IPS DF 19.7 (cell line): ENCODE measurements at regions not wholly inside any gene's neighbourhood (a gene's known extent, or its start where the extent isn't known, plus 50 kb on each side); places are given as distances from the start of the nearest gene placed in this dataset.

Source experiments
- DNase-seq: peaks from one replicate; pipeline ENCODE4 v3.0.0-alpha.2; 2013; ENCODE audit warnings: low read depth, low spot score

DNA sequence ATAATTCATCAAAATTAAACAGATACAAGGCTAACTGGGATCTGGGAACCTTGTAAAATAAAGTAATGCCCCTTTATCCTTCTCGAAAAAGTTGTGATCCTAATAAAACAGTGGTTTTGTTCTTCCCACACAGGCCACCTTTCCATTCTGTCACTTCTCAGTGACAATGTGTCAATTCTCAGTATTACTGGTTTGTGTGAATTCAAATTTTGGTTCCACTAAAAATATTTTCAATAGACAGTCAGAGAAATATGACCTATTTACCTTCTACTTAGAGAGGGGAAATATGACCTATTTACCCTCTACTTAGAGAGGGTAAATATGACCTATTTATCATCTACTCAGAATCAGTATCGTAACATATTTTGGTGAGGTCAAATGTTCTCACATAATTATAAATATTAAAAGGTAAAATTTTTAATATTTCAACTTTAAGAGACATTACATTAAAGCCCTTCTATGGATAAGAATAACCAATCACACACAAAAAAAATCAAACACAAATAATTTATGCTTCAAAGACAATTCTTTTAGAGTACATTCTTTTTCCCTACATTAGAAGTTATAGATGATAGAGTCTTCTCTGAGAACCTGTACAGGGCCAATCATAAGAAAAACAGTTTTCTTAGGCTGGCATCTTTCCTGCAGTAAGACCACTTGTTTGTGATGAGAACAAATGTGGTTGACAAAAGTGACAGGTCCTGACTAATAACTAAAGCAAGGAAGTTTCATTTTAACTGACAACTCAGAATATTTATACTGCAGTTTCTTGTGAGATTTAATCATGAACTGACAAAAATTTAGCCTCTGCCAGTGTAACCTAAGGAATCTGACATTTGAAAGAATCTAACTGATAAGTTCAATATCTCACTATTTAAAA, 323.3 kb downstream of the DIPK2A start:
- no peak for DNase-seq

DNA sequence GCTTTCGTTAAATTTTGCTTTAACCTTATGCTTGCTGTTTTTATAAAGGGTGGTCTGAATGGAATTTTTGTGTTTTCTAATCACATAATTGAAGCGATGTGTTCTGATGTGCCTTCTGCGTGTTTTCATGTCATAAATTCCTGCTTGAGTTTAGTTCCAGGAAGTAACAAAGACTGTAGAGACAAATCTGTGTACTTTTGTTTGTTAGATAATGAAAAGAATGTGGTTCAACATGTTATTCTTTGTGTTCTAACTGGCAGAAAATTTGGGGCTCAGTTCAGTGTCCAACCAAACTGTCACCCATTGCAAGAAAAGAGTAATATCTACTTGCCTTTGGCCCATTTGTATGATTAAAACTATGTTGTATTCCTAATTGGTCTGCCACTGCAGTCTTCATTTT, 324.0 kb downstream of the DIPK2A start:
- DNase-seq: no peak

DNA sequence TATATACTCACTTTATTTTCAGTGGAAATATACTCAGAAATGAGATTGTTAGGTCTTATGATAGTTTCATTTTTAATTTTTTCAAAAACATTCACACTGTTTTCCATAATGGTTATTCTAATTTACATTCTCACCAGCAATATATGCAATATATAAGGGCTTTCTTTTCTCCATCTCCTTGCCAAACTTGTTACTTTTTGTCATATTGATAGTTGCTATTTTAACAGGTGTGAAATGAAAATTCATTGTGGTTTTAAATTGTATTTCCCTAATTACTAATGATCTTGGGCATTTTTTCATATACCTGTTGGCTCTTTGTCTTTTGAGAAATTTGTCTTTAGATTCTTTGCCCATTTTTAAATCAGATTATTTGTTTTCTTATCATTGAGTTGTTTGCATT, 325.2 kb downstream of the DIPK2A start:
- no peak for DNase-seq

DNA sequence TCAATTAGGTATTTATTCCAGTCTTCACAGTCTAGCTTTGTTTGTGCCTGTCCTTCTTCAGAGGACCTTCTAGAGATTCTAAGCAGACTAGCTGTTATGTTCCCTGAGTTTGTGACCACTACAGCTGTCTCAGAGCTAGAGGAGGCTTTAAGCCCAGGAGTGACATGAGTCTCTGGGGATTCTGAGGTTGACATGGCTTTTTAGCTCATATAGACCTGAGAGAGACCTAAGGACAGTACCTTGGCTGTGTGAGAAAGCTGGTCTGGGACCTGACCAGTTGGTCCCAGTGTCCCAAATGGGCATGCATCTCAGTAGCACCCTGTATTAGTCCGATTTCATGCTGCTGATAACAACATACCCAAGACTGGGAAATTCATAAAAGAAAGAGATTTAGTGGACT, 330.2 kb downstream of the DIPK2A start:
- DNase-seq: no peak

DNA sequence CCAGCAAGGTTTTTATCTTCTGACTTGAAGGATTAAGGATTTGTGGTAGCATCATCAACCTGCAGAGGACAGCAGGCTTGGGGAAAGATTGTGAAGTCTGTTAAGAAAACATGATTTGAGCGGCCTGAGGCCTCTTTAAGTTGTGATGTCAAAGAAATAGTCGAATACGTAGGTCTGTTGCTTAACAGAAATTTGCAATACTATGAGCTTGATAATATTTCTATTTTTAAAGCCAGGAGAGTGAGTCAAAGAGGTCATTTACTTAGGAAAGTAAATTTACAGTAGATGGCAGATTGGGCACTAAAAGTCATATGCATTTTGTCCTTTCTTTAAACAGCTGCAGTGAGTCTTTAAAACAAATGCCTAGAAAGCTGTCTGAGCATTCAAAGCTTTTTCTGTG, 336.3 kb downstream of the DIPK2A start:
- no peak for DNase-seq

DNA sequence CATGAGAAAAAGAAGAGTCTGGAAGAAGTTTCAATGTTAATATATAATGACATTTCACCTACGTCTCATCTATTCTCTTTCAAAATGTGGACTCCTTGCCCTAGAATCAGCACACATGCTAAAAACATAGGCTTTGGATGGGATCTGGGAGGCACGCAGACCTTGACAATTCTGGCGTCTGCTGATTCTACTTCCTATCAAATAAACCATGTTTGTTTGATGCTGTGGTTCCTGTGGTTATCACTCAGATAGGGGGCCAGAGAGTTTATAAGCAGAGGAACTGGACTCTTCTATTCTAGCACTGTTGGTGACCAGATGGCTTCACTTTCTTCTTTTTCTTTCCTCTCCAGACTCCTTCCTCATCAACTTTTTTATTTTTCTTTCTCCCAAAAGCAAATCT, 336.8 kb downstream of the DIPK2A start:
- DNase-seq: no peak

DNA sequence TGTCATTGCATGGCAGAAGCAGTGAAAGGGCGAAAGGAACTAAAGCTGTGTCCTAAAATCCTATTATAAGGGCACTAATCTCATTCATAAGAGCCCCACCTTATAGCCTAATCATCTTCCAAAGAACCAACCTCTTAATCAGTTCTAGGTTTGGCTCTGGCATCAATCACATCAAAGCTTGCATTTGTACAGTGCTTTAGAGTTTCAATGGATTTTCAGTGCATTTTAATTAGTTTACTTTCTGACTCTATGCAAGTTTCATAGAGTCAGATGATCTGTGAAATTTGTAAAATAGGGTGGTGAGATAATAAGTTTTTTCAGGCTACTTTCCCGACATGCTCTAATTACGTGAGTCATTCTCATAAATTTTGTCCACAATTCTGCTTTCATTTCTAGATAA, 341.1 kb downstream of the DIPK2A start:
- no peak for DNase-seq

DNA sequence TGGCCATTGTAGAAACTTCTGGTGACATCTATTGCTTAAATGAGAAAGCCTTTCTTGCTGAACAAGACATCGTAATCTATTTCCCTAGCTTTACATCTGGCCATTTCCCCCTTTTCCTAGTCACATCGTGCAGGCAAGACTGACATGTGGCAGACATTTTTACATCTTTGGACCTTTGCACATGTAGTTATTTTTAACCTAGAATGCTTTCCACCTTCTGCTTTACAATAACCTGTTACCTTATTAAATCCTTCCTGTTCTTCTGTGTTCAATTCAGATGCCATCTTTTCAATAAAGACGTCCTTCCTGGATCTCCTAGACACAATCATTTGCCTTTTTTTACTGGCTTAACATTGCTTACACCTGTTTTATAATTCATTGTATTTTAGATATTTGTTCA, 343.3 kb downstream of the DIPK2A start:
- no peak for DNase-seq

DNA sequence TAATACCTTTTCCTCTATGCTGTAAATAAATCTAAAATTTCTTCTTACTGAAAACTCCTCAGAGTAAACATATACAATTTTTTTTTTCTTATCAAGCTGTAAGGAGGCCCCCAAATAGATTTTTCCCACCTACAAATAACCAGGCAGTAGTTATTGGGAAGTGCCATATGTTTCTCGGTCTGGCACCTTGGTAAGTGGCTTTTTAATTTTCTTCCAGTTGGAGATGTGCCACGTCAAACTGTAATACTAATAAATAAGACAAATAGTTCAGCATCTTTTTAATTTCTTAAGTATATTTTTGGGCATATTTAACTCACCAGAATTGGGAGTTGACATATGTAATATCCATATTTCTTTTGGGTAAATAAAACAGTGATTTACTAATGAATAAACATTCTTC, 346.3 kb downstream of the DIPK2A start:
- no peak for DNase-seq

DNA sequence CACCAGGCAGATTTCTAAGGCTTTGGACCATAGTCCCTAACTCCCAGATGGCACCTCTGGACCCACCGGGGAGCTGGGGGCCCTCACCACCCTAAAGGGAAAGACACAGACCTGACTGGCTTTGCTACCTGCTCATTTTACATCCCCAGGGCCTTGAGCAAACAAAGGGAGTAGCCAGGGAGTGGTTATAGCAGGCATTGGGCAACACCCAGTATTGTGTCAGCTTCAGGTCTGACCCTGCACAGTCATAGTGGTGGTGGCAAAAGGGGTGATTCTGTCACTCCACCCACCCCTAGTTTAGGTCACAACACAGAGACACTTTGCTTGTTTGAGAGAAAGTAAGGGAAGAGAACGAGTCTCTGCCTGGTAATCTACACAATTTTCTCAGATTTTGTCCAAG, 352.5 kb downstream of the DIPK2A start:
- DNase-seq: no peak

DNA sequence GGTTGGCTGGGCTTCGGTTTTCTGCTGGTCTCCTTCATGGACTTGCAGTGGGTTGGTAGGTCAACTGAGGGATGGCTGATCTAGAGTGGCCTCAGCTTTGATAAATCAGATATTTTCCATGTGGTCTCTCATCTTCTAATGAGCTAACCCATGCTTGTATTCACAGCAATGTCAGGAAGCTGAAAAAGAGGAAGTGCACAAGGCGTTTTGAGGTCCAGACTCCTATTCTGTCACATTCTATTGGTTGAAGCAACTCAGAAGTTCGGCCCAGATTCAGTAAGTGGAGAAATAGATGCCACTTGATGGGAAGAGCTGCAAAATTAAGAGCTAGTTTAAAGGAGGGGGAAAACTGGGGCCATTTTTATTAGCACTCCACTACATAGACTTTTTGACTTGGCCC, 361.2 kb downstream of the DIPK2A start:
- DNase-seq: no peak

DNA sequence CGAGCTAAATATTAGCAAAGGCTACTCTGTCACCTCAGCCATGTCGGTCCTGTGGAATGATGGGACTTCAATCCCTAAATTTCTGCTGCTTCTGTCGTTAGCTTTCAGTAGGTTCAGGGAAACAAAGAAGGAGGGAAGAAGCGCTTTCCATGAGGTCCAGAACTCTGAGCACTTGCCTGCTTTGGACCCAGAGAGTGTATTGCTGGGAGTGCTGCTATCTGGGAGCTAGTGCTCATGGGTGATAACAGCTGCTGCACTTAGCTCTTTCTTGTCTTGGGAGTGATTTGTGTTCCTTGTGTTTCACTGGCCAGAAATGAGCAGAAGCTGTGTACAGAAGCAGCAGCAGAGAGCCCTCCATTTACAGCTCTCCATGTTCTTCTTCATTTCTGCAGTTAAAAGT, 369.8 kb downstream of the DIPK2A start:
- DNase-seq: no peak

DNA sequence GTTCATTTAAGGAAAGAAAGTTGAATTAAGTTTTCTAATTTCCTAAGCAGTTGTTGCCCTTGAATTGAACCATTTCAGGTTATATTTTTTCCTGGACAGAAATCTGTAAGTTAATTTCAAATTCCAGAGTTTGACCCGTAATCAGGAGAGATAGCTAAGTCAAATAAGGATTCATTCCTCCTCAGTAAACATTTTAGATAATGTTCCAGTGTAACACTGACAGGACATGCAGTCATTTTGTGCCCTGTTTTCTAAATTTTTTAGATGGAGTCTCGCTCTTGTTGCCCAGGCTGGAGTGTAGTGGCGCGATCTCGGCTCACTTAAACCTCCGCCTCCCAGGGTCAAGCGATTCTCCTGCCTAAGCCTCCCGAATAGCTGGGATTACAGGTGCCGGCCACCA, 371.7 kb downstream of the DIPK2A start:
- no peak for DNase-seq

DNA sequence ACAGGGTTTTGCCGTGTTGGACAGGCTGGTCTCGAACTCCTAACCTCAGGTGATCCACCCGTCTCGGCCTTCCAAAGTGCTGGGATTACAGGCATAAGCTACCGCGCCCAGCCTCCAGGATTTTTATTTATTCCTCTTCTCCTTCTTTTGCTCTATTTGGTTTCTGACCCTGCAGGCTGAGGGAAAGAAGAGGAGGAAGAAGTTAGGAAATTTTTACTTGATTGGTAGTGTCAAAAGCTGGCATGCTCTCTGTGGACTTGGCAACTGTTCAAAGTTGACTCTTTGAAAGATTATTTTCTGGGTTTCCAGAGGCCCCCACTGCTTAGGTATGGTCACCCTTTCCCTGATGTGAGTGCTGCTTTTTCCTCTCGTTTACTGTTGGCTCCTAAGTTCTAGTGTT, 372.2 kb downstream of the DIPK2A start:
- DNase-seq: no peak

DNA sequence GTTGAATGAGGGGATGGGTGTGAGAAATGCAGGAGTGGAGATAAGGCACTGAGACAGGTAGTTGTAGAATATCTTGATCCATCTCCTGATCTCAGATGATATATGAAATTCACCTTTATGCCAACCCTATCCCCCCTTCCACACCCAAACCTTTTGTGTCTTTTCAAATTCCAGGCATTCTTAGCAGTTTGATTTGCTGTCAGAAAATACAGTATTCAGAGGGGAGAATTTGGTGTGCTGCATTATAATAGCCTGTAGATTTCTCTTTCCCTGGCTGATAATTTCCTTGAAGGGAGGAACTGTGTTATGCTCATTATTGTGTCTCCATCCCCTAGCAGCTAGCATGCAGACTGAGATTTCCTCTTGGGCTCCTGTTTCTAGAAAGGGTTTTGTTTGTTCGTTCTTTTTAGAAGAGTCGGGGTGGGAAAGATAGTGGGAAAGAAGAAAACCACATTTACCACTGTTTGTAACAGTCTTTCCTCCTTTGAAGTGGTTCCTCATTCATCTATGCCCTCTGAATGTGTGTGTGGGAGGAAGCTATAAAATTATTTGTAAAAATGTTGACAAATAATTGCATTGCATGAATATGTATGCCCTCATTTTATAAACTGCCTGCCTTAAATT, 373.4 kb downstream of the DIPK2A start:
- DNase-seq: no peak

DNA sequence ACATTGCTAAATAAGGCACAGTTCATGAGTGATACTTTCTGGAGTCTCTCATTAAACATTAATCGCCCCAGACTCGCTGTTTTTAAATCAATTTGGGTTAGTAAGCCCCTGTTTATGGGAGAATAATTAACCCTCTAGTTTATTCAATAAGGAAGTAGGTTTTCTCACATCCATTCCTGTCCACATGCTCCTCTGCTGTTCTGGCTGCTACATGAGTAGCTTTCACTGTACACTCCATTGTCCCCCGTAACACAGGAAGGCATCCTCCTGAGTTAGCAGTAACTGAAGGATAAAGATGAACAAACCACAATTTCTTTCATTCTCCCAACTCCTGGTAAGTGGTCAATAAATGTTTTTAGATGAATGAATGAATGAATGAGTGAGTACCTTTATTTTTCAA, 378.5 kb downstream of the DIPK2A start:
- DNase-seq: no peak

DNA sequence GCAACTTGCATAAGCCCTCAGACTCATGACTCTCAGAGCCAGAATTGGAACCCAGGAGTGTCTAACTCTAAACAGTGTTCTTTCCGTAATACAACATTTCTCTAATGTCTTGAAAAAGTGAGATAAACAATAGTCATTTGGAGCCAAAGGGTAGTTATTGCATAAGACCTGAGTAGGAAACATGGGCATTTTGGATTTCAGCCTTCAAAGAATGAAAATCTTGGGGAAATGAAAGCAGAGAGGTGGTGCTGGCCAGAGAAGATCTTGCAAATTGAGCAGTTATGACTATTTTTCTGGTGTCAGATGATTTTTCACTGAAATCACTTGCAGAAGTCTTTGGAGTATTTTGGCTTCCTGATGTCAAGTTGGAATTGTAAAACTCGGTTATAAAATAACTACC, 379.4 kb downstream of the DIPK2A start:
- DNase-seq: no peak

DNA sequence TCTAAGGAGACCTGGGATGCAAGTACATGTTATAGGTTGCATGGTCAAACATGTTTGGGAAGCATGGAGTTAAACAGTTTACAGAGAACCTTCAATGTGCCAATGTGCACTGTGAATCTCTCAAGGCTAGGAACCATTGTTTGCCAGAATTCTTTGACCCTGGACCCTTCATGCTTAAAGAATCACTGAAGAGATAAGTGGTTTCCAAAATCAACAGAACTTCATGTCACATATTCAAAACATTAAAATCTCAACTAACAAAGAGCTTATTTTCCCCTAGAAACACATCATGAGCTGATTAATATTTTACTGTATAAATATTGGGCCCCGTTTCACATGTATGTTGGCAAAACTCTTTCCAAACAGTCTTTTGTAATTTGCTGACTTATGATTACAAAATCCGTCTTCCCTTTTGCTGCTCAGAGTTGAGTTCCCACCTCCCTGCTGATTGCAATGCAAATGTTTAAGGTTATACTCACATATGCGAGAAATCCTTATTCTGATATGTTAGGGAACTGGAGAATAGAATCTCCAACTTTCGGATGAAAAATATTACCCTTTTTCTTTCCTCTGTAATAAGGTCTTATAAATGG, 380.2 kb downstream of the DIPK2A start:
- no peak for DNase-seq

DNA sequence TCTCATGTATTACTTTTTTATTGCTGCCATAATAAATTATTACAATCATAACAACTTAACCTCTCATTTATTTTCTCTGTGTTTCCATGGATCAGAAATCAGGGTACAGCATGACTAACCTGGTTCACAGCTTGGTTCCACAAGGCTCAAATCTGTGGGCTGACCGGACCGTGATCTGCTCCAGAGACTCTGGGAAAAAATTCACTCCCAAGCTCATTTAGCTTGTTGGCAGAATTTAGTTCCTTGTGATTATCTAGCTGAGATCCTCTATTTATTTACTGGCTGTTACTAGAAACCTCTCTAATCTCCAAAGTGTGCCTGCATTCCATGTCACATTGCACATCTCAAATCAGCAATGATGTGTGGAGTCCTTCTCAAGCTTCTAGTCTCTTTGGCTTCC, 386.6 kb downstream of the DIPK2A start:
- DNase-seq: no peak

DNA sequence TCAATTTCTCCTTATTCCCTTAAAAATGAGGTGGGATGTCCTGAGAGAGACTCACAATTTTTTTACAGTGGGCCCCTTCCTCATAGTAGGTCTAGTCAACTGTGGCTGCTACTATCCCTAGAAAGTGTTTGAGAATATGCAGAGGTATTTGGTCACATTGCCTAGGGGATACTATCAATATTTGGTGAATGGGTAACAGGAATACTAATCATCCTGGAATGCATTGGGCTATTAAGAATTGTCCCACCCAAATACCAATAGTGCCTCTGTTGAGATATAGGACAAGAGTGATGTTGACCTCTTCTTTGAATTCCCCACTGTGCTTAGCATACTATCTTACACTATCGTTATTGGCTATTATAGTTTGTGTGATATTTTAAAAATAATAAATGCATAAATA, 389.4 kb downstream of the DIPK2A start:
- DNase-seq: no peak

DNA sequence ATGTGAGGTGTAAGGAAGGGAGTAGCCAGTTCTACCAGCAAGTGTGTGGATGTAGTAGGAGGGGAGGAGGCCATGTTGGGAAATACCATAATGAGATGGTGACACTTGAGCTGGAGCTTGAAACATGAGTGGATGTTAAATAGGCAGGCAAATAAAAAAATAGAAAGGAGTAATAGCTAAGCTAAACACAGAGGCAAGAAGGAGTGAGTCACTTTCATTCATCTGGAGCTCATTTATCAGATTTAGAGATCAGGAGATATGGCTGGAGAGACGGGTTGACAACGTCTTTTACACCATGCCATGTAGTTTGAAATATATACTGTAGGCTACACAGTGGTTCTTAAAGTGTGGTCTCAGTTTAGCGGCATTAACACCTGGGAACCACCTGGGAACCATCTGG, 390.5 kb downstream of the DIPK2A start:
- DNase-seq: no peak

DNA sequence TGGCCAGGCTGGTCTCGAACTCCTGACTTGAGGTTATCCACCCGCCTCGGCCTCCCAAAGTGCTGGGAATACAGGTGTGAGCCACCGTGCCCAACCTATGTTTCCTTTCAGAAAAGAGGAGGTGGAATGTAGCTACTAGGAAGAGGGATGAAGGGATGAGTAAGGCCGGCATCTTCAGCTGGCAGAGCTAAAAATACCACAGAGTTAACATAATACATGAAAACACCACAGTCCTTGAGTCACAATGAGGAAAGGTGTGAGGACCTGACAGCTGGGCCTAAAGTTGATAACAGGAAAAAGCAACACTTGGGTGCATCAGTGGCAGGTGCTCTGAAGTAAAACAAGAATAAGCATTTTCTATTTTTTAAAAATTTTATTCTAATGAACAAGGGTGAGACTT, 392.2 kb downstream of the DIPK2A start:
- no peak for DNase-seq

DNA sequence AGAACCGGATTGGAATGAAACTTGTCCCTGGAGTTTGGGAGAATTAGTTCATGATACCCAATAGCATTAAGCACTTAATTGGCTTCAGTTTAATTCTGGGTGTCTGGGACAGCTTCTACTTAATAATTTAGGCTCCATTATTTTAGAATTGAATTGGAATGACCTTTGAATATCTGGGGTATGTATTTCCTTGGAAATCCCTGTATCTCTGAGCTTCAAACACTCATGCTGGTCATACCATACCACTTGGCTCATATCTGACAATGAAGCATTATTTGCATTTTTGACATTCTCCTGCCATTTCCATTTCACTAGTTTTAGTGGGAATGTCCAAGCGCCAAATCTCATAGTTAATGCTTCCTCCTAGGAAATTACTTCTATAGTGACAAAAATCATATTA, 393.1 kb downstream of the DIPK2A start:
- no peak for DNase-seq
